HFF-Myc (cell line): ENCODE measurements at regions not wholly inside any gene's neighbourhood (a gene's known extent, or its start where the extent isn't known, plus 50 kb on each side); places are given as distances from the start of the nearest gene placed in this dataset.

Experiments
- DNase-seq: peaks from one replicate; pipeline ENCODE4 v3.0.0-alpha.2; 2011; ENCODE audit warnings: low read depth; ENCODE audit errors: extremely low read depth
- H3K4me3 ChIP-seq: replicated peaks from 2 replicates; pipeline ENCODE4 v1.5.1; 2011; ENCODE audit warnings: low read depth, mild to moderate bottlenecking, control low read depth, low read length
- TF ChIP-seq, protein P1 (sequence below): IDR thresholded peaks from 2 replicates; pipeline ENCODE4 v1.5.1; 2012; ENCODE audit warnings: mild to moderate bottlenecking, low read depth, low read length, control low read depth; ENCODE audit errors: missing control alignments

DNA sequence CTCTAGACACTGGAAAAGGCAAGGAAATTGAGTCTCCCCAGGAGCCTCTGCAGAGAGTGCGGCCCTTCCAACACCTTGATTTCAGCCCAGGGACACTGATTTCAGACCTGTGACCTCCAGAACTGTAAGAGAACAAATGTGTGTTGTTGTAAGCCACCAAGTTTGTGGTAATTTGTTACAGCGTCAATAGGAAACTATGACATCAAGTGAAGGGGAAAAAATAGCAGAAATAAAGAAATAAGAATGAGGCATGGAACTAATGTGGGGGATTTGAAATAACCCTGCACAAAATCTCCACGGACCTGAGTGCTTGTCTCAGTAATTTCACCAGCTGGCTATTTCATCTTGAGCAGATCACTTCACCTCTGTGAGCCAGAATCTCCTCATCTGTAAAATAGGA is 227.8 kb upstream of the JUN start:
- DNase-seq: no peak
- H3K4me3 ChIP-seq: no peak overlapping the region
- TF ChIP-seq, protein P1, sequence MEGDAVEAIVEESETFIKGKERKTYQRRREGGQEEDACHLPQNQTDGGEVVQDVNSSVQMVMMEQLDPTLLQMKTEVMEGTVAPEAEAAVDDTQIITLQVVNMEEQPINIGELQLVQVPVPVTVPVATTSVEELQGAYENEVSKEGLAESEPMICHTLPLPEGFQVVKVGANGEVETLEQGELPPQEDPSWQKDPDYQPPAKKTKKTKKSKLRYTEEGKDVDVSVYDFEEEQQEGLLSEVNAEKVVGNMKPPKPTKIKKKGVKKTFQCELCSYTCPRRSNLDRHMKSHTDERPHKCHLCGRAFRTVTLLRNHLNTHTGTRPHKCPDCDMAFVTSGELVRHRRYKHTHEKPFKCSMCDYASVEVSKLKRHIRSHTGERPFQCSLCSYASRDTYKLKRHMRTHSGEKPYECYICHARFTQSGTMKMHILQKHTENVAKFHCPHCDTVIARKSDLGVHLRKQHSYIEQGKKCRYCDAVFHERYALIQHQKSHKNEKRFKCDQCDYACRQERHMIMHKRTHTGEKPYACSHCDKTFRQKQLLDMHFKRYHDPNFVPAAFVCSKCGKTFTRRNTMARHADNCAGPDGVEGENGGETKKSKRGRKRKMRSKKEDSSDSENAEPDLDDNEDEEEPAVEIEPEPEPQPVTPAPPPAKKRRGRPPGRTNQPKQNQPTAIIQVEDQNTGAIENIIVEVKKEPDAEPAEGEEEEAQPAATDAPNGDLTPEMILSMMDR: no peak

DNA sequence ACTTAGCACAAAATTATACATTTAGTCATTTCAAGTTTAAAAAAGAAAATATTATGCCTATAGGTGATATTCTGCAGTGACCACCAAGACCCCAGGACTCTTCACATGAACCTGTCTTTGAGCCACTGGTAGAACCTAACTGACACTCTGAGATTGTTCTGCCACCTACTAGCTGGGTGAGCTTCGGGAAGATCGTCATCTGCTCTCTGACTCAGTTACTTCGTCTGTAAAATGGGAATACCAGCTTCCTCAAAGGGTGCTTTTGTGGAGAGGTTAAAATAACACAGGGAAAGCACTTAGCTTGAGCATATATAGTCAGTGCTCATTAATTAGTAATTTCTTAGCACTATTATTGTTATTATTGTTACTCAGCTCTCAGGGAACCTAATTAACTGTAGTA is 228.5 kb upstream of the JUN start:
- DNase-seq: no peak
- TF ChIP-seq, protein P1: no peak
- no peak overlapping the region for H3K4me3 ChIP-seq

DNA sequence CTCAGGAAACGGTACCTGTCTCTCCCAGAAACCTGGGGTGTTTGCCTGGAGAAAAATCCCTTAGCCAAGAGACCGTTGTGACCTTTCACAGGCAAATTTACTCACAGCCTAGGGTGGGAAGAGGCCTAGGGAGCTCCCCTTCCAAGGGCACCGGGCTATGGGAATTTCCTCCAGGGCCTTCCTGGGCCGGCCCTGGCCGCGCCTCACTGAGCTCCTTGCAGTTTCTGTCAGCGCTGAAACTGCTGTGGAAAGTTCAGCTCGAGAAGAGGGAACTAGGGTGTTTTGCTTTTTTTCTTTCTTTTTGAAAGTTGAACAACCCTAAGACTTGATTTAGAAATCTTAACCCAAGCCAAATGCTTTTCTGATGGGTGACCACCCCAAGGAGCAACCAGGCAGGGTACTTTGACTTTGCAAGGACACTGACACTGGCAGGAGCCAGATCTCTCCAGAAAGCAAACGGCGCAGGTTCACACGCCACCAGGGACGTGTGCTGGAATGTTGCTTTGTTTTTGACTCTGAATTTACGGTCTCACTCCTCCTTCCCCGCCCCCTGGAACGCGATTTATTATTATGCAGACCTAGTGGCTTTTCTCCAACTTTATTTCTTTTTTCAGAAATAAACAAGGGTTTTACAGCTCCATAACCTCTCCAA is 229.6 kb upstream of the JUN start:
- H3K4me3 ChIP-seq: no peak overlapping the region
- peak; percentile 32 for DNase-seq
- TF ChIP-seq, protein P1: no peak

DNA sequence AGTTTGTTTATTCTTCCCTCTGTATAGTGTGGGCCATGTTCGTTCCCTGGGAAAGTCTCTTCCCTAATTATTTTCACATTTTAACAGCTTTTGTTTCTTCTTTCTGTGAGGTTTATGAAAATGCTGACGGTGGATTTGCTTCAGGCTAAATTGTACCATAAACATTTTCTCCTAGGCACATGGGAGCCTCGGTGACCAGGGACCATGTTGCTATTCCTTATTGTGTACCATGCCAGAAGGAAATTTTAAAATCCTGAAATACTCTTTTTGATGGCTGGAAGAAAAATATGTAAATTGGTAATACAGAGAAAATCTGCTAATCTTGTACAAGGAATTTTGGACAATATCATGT is 230.1 kb upstream of the JUN start:
- TF ChIP-seq, protein P1: no peak
- no peak overlapping the region for H3K4me3 ChIP-seq
- no peak for DNase-seq

DNA sequence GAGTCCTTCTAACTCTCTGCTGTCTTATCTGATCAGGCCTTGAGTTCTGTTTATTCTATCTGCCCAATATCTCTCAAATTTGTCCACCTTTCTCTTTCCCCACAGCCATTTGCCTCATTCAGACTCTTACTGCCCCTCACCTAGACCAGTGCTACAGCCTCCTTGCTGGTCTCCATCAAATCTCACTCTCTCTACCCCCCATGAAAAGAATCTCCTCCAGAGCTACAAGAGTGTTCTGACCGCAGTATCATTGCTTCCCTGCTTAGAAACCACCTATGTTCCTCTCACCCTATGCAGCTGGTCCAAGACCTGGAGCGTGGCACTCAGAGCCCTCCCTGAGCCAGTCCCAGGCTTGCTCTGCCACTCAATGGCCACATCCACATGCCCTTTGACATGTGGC is 231.0 kb upstream of the JUN start:
- no peak for DNase-seq
- H3K4me3 ChIP-seq: no peak overlapping the region
- TF ChIP-seq, protein P1: no peak

DNA sequence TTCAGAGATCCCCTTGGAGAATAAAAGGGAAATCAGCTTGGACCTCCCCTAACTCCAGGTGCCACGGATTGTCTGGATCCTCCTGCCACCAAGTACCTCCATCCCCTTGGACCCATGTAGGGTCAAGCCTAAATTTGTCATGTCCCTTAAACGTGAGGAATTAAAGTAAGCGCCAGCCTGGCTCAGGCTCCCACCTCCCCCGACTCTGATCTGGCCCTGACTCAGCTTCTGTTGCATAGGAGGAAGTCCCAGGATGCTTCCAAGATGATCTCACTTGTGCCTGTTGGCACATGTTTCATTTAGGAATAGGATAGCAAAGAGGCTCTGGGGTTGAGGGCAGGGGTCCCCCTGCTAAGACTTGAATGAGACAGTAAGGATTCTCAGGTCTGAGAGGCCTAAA is 231.9 kb upstream of the JUN start:
- peak; percentile 26 for DNase-seq

More for the DNA sequence above, 231.9 kb upstream of the JUN start:
- TF ChIP-seq, protein P1: no peak
- H3K4me3 ChIP-seq: no peak overlapping the region
